H9 (cell line): ENCODE measurements at regions not wholly inside any gene's neighbourhood (a gene's known extent, or its start where the extent isn't known, plus 50 kb on each side); places are given as distances from the start of the nearest gene placed in this dataset.

Source experiments
- DNase-seq: peaks from one replicate; pipeline ENCODE4 v3.0.0-alpha.2; 2017
- H2AFZ ChIP-seq: one replicate; pipeline ENCODE4 v1.6.1; 2013; ENCODE audit warnings: mild to moderate bottlenecking, low read length, control low read depth, moderate library complexity
- H2AK5ac ChIP-seq: 2 replicates; pipeline ENCODE4 v1.6.1; 2013; ENCODE audit warnings: low read length, control low read depth, mixed read lengths; ENCODE audit not compliant: insufficient read length
- H2BK120ac ChIP-seq: one replicate; pipeline ENCODE4 v1.6.1; 2013; ENCODE audit warnings: low read depth, mild to moderate bottlenecking, low read length, control low read depth, inconsistent platforms; ENCODE audit not compliant: poor library complexity, severe bottlenecking
- H2BK12ac ChIP-seq: 2 replicates; pipeline ENCODE4 v1.6.1; 2013; ENCODE audit warnings: low read length, control low read depth, mixed read lengths, low read depth; ENCODE audit not compliant: insufficient read length
- H2BK15ac ChIP-seq: 2 replicates; pipeline ENCODE4 v1.6.1; 2013; ENCODE audit warnings: low read depth, low read length, control low read depth
- H2BK20ac ChIP-seq: one replicate; pipeline ENCODE4 v1.6.1; 2013; ENCODE audit warnings: low read depth, mild to moderate bottlenecking, low read length, control low read depth, inconsistent platforms; ENCODE audit not compliant: poor library complexity, severe bottlenecking
- H2BK5ac ChIP-seq: 2 replicates; pipeline ENCODE4 v1.6.1; 2013; ENCODE audit warnings: low read length, control low read depth, mixed read lengths; ENCODE audit not compliant: insufficient read length
- H3K14ac ChIP-seq: 2 replicates; pipeline ENCODE4 v1.6.1; 2013; ENCODE audit warnings: low read length, control low read depth; ENCODE audit not compliant: insufficient read depth
- H3K18ac ChIP-seq: 2 replicates; pipeline ENCODE4 v1.6.1; 2013; ENCODE audit warnings: low read depth, mild to moderate bottlenecking, mixed read lengths, low read length, control low read depth; ENCODE audit not compliant: insufficient read length
- H3K23ac ChIP-seq: 2 replicates; pipeline ENCODE4 v1.6.1; 2013; ENCODE audit warnings: low read length, control low read depth, mixed read lengths, low read depth; ENCODE audit not compliant: insufficient read length
- H3K23me2 ChIP-seq: 2 replicates; pipeline ENCODE4 v1.6.1; 2013; ENCODE audit warnings: low read depth, mild to moderate bottlenecking, mixed read lengths, low read length, control low read depth; ENCODE audit not compliant: insufficient read length, poor library complexity, severe bottlenecking
- H3K27ac ChIP-seq: 2 replicates; pipeline ENCODE4 v1.5.1; 2013; ENCODE audit warnings: low read length, control low read depth, mixed read lengths, low read depth; ENCODE audit not compliant: insufficient read length
- H3K27me3 ChIP-seq: 2 replicates; pipeline ENCODE4 v1.6.1; 2013; ENCODE audit warnings: low read length, control low read depth, inconsistent platforms; ENCODE audit not compliant: insufficient read depth
- H3K4ac ChIP-seq: 2 replicates; pipeline ENCODE4 v1.6.1; 2013; ENCODE audit warnings: low read depth, mild to moderate bottlenecking, control low read depth, inconsistent platforms, low read length, moderate library complexity
- H3K4me1 ChIP-seq: 2 replicates; pipeline ENCODE4 v1.6.1; 2013; ENCODE audit warnings: low read length, control low read depth, inconsistent platforms; ENCODE audit not compliant: insufficient read depth
- H3K4me2 ChIP-seq: 2 replicates; pipeline ENCODE4 v1.6.1; 2013; ENCODE audit warnings: low read length, control low read depth, mixed read lengths; ENCODE audit not compliant: insufficient read length, insufficient read depth
- H3K56ac ChIP-seq: 2 replicates; pipeline ENCODE4 v1.6.1; 2013; ENCODE audit warnings: low read depth, mild to moderate bottlenecking, mixed read lengths, low read length, control low read depth; ENCODE audit not compliant: insufficient read length
- H3K79me1 ChIP-seq: 2 replicates; pipeline ENCODE4 v1.6.1; 2013; ENCODE audit warnings: low read depth, mild to moderate bottlenecking, moderate library complexity, low read length, control low read depth, inconsistent platforms; ENCODE audit not compliant: insufficient read depth, poor library complexity, severe bottlenecking
- H3K79me2 ChIP-seq: 2 replicates; pipeline ENCODE4 v1.6.1; 2013; ENCODE audit warnings: low read length, control low read depth, inconsistent platforms; ENCODE audit not compliant: insufficient read depth
- H3K9ac ChIP-seq: 2 replicates; pipeline ENCODE4 v1.6.1; 2013; ENCODE audit warnings: low read length, control low read depth, mixed read lengths; ENCODE audit not compliant: insufficient read length; ENCODE audit errors: extremely low read depth
- H3K9me3 ChIP-seq: one replicate; pipeline ENCODE4 v1.6.1; 2013; ENCODE audit warnings: low read depth, low read length, inconsistent platforms; ENCODE audit not compliant: control insufficient read depth
- H3T11ph ChIP-seq: one replicate; pipeline ENCODE4 v1.6.1; 2013; ENCODE audit warnings: mild to moderate bottlenecking, low read length, control low read depth, inconsistent platforms
- H4K20me1 ChIP-seq: one replicate; pipeline ENCODE4 v1.6.1; 2013; ENCODE audit not compliant: control insufficient read depth, insufficient read length, insufficient read depth
- H4K5ac ChIP-seq: 2 replicates; pipeline ENCODE4 v1.6.1; 2013; ENCODE audit warnings: low read depth, mild to moderate bottlenecking, mixed read lengths, low read length, control low read depth; ENCODE audit not compliant: insufficient read length
- H4K8ac ChIP-seq: replicated peaks from 2 replicates; pipeline ENCODE4 v1.6.1; 2013; ENCODE audit warnings: low read length, control low read depth, mixed read lengths, low read depth; ENCODE audit not compliant: insufficient read length
- H4K91ac ChIP-seq: 2 replicates; pipeline ENCODE4 v1.6.1; 2013; ENCODE audit warnings: low read depth, mild to moderate bottlenecking, moderate library complexity, mixed read lengths, low read length, control low read depth; ENCODE audit not compliant: insufficient read length
- H3K27ac Mint-ChIP-seq, 3 experiments: 2 replicates in 2 of 3; 3 replicates in 1 of 3; pipeline ENCODE4 v1.8.0; 2020 to 2021; ENCODE audit warnings: mixed read lengths in 3 of 3, mild to moderate bottlenecking in 1 of 3, moderate library complexity in 1 of 3
- H3K27me3 Mint-ChIP-seq: 2 replicates; pipeline ENCODE4 v1.8.0; 2021; ENCODE audit warnings: low read depth, mild to moderate bottlenecking, moderate library complexity, mixed read lengths
- H3K36me3 Mint-ChIP-seq, 3 experiments: 2 replicates in 2 of 3; 3 replicates in 1 of 3; pipeline ENCODE4 v1.8.0; 2020 to 2021; ENCODE audit warnings: low read depth in 3 of 3, mixed read lengths in 3 of 3; ENCODE audit not compliant: insufficient read depth in 1 of 3
- H3K4me1 Mint-ChIP-seq, 2 experiments: 2 replicates each; pipeline ENCODE4 v1.8.0; 2020; ENCODE audit warnings: mixed read lengths in 2 of 2
- H3K4me3 Mint-ChIP-seq, 2 experiments: 2 replicates in 1 of 2; 3 replicates in 1 of 2; pipeline ENCODE4 v1.8.0; 2020 to 2021; ENCODE audit warnings: mild to moderate bottlenecking in 2 of 2, mixed read lengths in 2 of 2, moderate library complexity in 1 of 2
- H3K9me3 Mint-ChIP-seq, 2 experiments: 2 replicates in 1 of 2; 3 replicates in 1 of 2; pipeline ENCODE4 v1.8.0; 2020; ENCODE audit warnings: mild to moderate bottlenecking in 2 of 2, mixed read lengths in 2 of 2, moderate library complexity in 1 of 2
- CTCF ChIP-seq: fragments of 200-600 bp; sonication (generic); conservative IDR thresholded peaks from 3 replicates; pipeline ENCODE4 v1.8.0; 2021; ENCODE audit warnings: antibody characterized with exemption, mild to moderate bottlenecking
- WGBS: extraction: QIAGEN DNeasy Blood & Tissue Kit; methylation state at CpG from one replicate; pipeline ENCODE4 v1.1.7; 2013; ENCODE audit warnings: missing lambda C conversion rate, low lambda C conversion rate, mixed read lengths; ENCODE audit not compliant: insufficient read length; ENCODE audit errors: extremely low coverage; 5-methylcytosine and 5-hydroxymethylcytosine counted together

DNA sequence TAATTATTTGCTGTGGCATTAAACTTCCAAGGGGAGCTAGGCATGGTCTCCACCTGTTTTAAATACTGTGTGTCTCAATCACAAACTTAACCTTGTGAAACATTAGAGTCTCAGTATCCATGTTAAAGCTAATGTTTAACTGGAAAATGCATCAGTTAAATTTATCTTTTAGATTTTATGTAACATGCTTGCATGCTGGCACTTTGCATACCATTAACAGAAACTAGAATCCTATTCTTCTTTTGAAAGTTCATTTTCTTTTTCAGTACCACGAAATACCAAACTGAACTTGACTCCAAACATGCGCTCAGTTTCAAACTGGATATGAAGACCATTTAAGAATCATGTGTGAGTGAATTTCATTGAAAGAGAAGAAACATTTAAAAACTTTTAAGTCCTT is 328.9 kb upstream of the SLC10A2 start:
- Mint-ChIP-seq H3K9me3 (peaks cover 15 to 17% of the 10 kb centered on the region in 2 experiments), H3K36me3 (peaks cover 8 to 20% (median 15%) of the 10 kb centered on the region in 3 experiments), H3K27ac (no peak overlapping the region), H3K27me3 (no peaks in the 10 kb centered on the region), H3K4me3 (no peak overlapping the region), H3K4me1 (peaks cover 6 to 9% of the 10 kb centered on the region in 2 experiments; a peak in 3 of 4 replicates)
- no peaks in the 10 kb centered on the region for H3K27me3 ChIP-seq
- no peak overlapping the region for H3K14ac ChIP-seq
- no peak overlapping the region for H2AFZ ChIP-seq
- no peaks in the 10 kb centered on the region for H3K4me1 ChIP-seq
- H3K18ac ChIP-seq = no peak overlapping the region
- H2BK5ac ChIP-seq = no peak overlapping the region
- no peaks in the 10 kb centered on the region for H3K9me3 ChIP-seq
- no peak for TF ChIP-seq CTCF
- H2BK12ac ChIP-seq = no peak overlapping the region
- H3K23ac ChIP-seq = no peak overlapping the region
- no peak overlapping the region for H3K56ac ChIP-seq
- H3K27ac ChIP-seq = no peak overlapping the region
- WGBS = no CpG with 5 or more reads among the region's 2 CpGs
- no peak overlapping the region for H4K8ac ChIP-seq
- DNase-seq = no peak
- no peaks in the 10 kb centered on the region for H3K79me1 ChIP-seq
- no peaks in the 10 kb centered on the region for H3K79me2 ChIP-seq
- H4K5ac ChIP-seq = no peak overlapping the region
- H2AK5ac ChIP-seq = no peak overlapping the region
- H4K91ac ChIP-seq = no peak overlapping the region
- no peaks in the 10 kb centered on the region for H4K20me1 ChIP-seq
- H2BK20ac ChIP-seq = no peak overlapping the region
- H2BK15ac ChIP-seq = no peak overlapping the region
- H3K4ac ChIP-seq = no peak overlapping the region
- no peak overlapping the region for H3K4me2 ChIP-seq
- H3K9ac ChIP-seq = no peak overlapping the region
- no peak overlapping the region for H2BK120ac ChIP-seq
- no peak overlapping the region for H3T11ph ChIP-seq
- no peaks in the 10 kb centered on the region for H3K23me2 ChIP-seq
